ENCODE measurements at regions not wholly inside any gene's neighbourhood (a gene's known extent, or its start where the extent isn't known, plus 50 kb on each side); places are given as distances from the start of the nearest gene placed in this dataset.

DNA sequence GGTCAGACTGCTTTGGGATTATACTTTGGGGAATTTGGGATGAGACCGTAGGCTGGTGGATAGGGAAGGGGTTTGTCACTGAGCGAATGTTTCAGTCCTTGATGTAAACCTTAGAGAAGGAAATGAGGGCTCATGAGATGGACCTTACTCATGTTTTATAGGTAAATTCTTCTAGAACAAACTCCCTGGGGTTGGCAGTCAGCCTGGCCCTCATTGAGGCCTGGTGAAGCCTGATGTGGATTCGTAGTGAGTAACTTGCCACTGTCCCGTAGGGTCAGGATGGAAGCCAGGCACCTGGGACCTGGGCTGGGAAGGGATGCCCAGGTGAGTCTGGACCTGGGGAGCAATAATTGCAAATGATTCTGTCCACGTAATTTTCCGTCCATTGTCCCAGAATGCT, 258.3 kb downstream of the LPIN1 start:
- TF ChIP-seq, protein P1, sequence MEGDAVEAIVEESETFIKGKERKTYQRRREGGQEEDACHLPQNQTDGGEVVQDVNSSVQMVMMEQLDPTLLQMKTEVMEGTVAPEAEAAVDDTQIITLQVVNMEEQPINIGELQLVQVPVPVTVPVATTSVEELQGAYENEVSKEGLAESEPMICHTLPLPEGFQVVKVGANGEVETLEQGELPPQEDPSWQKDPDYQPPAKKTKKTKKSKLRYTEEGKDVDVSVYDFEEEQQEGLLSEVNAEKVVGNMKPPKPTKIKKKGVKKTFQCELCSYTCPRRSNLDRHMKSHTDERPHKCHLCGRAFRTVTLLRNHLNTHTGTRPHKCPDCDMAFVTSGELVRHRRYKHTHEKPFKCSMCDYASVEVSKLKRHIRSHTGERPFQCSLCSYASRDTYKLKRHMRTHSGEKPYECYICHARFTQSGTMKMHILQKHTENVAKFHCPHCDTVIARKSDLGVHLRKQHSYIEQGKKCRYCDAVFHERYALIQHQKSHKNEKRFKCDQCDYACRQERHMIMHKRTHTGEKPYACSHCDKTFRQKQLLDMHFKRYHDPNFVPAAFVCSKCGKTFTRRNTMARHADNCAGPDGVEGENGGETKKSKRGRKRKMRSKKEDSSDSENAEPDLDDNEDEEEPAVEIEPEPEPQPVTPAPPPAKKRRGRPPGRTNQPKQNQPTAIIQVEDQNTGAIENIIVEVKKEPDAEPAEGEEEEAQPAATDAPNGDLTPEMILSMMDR (IDR thresholded peaks at IDR 0.05), result no peak
- TF ChIP-seq POLR2A (IDR thresholded peaks at IDR 0.05), result no peak
